ENCODE measurements at regions not wholly inside any gene's neighbourhood (a gene's known extent, or its start where the extent isn't known, plus 50 kb on each side); places are given as distances from the start of the nearest gene placed in this dataset.

DNA sequence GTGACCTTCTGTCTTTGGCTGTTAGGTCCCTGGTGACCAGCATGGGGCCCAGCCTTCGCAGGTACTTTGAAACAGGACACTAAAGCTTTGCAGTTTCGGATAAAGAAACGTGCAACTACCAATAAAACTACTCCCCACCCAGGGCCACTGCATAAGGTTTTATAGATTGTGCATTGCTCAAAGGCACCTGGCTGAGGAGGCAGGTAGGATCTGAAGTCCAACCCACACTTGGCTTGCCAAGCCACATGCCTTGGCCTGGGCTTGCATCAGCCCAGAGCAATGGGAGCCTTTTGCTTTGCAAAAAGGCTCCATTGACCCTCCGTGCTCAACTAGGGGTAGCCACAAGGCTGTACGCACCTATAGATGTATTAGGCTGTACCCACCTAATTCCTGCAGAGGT is 84.4 kb upstream of the SYT6 start:
- no peaks in the 10 kb centered on the region for H3K4me1 ChIP-seq (ENCODE audit: control insufficient read depth, extremely low read depth, insufficient read depth, low read length)
- dilution Hi-C loops (cut with MboI; ENCODE audit: extremely low pct_ligation_motif_present, low sequenced_read_pairs) = no loop called here
- no peaks in the 10 kb centered on the region for H4K20me1 ChIP-seq (ENCODE audit: control insufficient read depth, extremely low read depth, insufficient read depth, low read length)
- H3K9ac ChIP-seq (ENCODE audit: control insufficient read depth, extremely low read depth, insufficient read depth, low read length) = no peak overlapping the region
- H3K4me2 ChIP-seq (ENCODE audit: control insufficient read depth, extremely low read depth, insufficient read depth, low read depth, low read length) = no peak overlapping the region
- H3K36me3 ChIP-seq (ENCODE audit: control insufficient read depth in 2 of 2, extremely low read depth in 1 of 2, insufficient read depth in 2 of 2, low read length in 2 of 2) = no peaks in the 10 kb centered on the region
- no peak overlapping the region for H2AFZ ChIP-seq (ENCODE audit: control insufficient read depth, low read length)
- peaks cover 8% of the 10 kb centered on the region for H3K27me3 ChIP-seq (ENCODE audit: control insufficient read depth, extremely low read depth, insufficient read depth, low read length)
- no peaks in the 10 kb centered on the region for H3K79me2 ChIP-seq (ENCODE audit: control insufficient read depth, insufficient read depth, low read length)
- no peak overlapping the region for H3K27ac ChIP-seq (ENCODE audit: control insufficient read depth, insufficient read depth, low read length)
- no peaks in the 10 kb centered on the region for H3K9me3 ChIP-seq (ENCODE audit: control insufficient read depth, low read depth, low read length)
- DNase-seq (ENCODE audit: low read depth, low spot score) = no peak
- TF ChIP-seq CTCF (optimal IDR thresholded peaks at IDR 0.05 in 1 of 3, IDR thresholded peaks at IDR 0.05 in 1 of 3, conservative IDR thresholded peaks at IDR 0.05 in 1 of 3; ENCODE audit: extremely low read depth in 1 of 3, insufficient read depth in 2 of 3, low read length in 3 of 3) (no peak), EZH2 (IDR thresholded peaks at IDR 0.05; ENCODE audit: low read length) (no peak)
- H3K9me1 ChIP-seq (ENCODE audit: control insufficient read depth, extremely low read depth, insufficient read depth, low read length) = no peaks in the 10 kb centered on the region
- no peak for FAIRE-seq
- H3K4me3 ChIP-seq (ENCODE audit: control insufficient read depth in 2 of 3, extremely low read depth in 1 of 3, insufficient read depth in 2 of 3, low read depth in 1 of 3, low read length in 3 of 3) = no peak overlapping the region

DNA sequence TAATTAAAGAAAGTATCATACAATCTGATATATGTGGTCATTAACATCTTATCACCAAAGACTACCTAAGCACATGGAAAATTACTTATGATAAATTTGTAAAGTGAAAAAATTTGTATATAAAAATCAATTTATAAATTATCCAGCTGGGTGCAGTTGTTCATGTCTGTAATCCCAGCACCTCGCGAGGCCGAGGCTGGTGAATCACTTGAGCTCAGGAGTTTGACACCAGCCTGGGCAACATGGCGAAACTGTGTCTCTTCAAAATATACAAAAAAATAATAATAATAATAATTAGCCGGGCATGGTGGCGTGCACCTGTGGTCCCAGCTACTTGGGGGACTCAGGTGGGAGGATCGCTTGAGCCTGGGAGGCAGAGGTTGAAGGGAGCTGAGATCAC is 82.8 kb upstream of the SYT6 start:
- peaks cover 8% of the 10 kb centered on the region for H3K27me3 ChIP-seq (ENCODE audit: control insufficient read depth, extremely low read depth, insufficient read depth, low read length)
- H3K27ac ChIP-seq (ENCODE audit: control insufficient read depth, insufficient read depth, low read length) = no peak overlapping the region
- no peak for FAIRE-seq
- H3K4me1 ChIP-seq (ENCODE audit: control insufficient read depth, extremely low read depth, insufficient read depth, low read length) = no peaks in the 10 kb centered on the region
- H3K9me1 ChIP-seq (ENCODE audit: control insufficient read depth, extremely low read depth, insufficient read depth, low read length) = no peaks in the 10 kb centered on the region
- TF ChIP-seq CTCF (optimal IDR thresholded peaks at IDR 0.05 in 1 of 3, IDR thresholded peaks at IDR 0.05 in 1 of 3, conservative IDR thresholded peaks at IDR 0.05 in 1 of 3; ENCODE audit: extremely low read depth in 1 of 3, insufficient read depth in 2 of 3, low read length in 3 of 3) (no peak), EZH2 (IDR thresholded peaks at IDR 0.05; ENCODE audit: low read length) (no peak)
- no peak overlapping the region for H2AFZ ChIP-seq (ENCODE audit: control insufficient read depth, low read length)
- DNase-seq (ENCODE audit: low read depth, low spot score) = no peak
- H3K36me3 ChIP-seq (ENCODE audit: control insufficient read depth in 2 of 2, extremely low read depth in 1 of 2, insufficient read depth in 2 of 2, low read length in 2 of 2) = no peaks in the 10 kb centered on the region
- H4K20me1 ChIP-seq (ENCODE audit: control insufficient read depth, extremely low read depth, insufficient read depth, low read length) = no peaks in the 10 kb centered on the region
- no peaks in the 10 kb centered on the region for H3K79me2 ChIP-seq (ENCODE audit: control insufficient read depth, insufficient read depth, low read length)
- H3K4me3 ChIP-seq (ENCODE audit: control insufficient read depth in 2 of 3, extremely low read depth in 1 of 3, insufficient read depth in 2 of 3, low read depth in 1 of 3, low read length in 3 of 3) = no peak overlapping the region
- H3K9ac ChIP-seq (ENCODE audit: control insufficient read depth, extremely low read depth, insufficient read depth, low read length) = no peak overlapping the region
- dilution Hi-C loops (cut with MboI; ENCODE audit: extremely low pct_ligation_motif_present, low sequenced_read_pairs) = no loop called here
- no peak overlapping the region for H3K4me2 ChIP-seq (ENCODE audit: control insufficient read depth, extremely low read depth, insufficient read depth, low read depth, low read length)
- no peaks in the 10 kb centered on the region for H3K9me3 ChIP-seq (ENCODE audit: control insufficient read depth, low read depth, low read length)

Measured in keratinocyte (primary cell).